Activated T-cell treated with anti-CD3 and anti-CD28 coated beads for 4 hours (primary cell): ENCODE measurements at regions not wholly inside any gene's neighbourhood (a gene's known extent, or its start where the extent isn't known, plus 50 kb on each side); places are given as distances from the start of the nearest gene placed in this dataset.
"Not testable (repeated sequence)": the region's sequence is repeated elsewhere in the genome, so short reads cannot be mapped to it uniquely, and the experiment has no call there.

ENCODE experiments used
- DNase-seq: peaks from one replicate; pipeline ENCODE4 v3.0.0-alpha.2; 2020

GRCh38 chr3:153385343-153385742 lies 223.3 kb downstream of the RAP2B start:
- DNase-seq, result no peak

DNA sequence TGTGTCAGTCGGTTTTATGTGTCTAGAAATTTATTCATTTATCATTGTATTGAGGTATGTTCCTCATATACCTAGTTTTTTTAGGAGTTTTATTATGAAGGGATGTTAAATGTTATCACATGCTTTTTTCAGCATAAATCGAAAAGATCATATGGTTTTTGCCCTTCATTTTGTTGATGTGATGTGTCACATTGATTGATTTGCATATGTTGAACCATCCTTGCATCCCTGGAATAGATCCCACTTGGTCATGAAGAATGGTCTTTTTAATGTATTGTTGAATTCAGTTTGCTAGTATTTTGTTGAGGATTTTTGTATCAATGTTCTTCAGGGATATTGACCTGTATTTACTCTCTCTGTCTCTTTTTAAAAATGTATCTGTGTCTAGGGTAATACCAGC lies 230.3 kb downstream of the RAP2B start:
- DNase-seq, result no peak

- no peak for DNase-seq
Observed at GRCh38 chr3:153394017-153394416, 232.0 kb downstream of the RAP2B start.

- no peak for DNase-seq
Observed at GRCh38 chr3:153396581-153396980, 234.6 kb downstream of the RAP2B start.

DNA sequence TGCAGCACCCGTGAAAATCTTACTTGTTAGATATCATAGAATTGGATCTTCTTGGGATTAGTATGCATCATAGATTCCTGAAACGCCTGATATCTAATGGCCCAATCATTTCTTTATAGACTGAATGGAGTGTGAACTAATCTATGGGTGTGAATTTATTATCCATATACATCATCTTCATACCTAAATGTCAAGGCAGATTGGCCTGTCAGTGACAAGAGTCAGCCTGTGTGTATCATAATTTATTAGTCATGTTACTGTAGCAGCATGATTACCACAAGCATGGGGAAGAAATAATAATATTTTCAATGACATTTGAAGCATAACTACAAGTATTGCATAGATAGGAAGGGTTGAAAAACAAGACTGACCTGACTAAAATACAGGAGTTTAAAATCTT lies 235.8 kb downstream of the RAP2B start:
- no peak for DNase-seq

- no peak for DNase-seq
Observed at GRCh38 chr3:153399636-153400035, 237.6 kb downstream of the RAP2B start.

DNA sequence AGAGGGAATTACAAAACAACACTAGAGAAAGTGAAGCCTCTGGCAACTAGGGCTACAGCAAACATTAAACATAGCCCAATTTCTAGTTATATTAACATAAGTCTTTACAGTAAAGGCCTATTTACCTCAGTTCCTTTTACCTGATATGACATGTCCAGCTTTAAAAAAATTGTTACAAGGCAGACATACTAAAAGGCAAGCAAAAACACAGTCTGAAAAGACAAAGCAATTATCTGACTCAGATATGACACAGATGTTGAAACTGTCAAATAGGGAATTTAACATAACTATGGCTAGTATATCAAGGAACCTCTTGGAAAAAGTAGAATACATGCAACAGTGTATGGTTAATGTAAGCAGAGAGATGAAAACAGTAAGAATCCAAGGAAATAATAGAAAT lies 238.6 kb downstream of the RAP2B start:
- no peak for DNase-seq

DNA sequence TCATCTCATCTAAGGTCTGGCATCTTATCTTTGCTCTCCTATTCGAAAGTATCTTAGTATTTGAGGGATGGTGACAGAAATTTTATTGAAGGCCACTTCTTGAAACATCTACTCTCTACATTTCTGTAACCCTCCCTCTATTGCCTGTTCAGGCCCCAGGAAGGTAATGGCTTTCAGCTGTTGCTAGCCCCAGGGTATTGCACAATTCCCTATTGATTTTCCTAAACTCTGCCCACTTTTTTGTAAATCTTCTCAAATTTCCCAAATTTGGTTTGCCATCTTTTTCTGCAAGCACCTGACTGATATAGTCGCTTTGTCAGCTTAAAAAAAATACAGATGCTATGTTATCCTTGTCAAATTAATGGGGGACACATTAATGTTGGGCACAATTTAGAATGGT lies 242.1 kb downstream of the RAP2B start:
- DNase-seq, result no peak

DNA sequence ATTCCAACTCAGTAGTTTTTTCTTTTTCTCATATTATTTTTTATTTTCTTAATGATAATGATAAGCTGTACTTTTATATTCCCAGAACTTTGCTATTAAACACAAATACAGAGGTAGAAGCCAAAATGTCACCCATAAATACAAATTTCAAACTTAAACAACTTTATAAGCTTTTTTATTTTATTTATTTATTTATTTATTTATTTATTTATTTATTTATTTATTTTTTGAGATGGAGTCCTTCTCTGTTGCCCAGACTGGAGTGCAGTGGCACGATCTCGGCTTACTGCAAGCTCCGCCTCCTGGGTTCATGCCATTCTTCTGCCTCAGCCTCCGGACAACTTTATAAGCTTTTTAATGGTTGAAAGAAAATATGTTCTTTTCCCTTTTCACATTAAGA lies 243.3 kb downstream of the RAP2B start:
- DNase-seq, result not testable (repeated sequence)

DNA sequence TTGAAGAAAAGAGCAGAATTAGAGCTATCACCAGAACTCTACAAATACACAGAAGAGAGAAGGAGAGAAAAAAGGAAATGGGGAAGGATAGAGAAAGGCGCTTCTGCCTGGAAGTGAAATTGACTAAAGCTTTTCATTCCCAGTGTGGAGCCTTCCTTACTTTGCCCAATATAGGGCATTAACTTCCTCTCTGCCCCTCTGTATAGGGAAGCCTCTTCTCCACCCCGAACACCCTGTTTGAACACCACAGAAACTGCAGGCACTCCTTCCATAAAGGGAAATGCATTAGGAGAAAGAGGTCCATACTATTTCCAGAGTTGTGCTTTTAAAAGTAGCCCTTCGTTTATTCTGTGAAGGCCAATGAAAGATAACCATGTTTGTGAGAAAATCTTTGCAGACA lies 248.5 kb downstream of the RAP2B start:
- no peak for DNase-seq

DNA sequence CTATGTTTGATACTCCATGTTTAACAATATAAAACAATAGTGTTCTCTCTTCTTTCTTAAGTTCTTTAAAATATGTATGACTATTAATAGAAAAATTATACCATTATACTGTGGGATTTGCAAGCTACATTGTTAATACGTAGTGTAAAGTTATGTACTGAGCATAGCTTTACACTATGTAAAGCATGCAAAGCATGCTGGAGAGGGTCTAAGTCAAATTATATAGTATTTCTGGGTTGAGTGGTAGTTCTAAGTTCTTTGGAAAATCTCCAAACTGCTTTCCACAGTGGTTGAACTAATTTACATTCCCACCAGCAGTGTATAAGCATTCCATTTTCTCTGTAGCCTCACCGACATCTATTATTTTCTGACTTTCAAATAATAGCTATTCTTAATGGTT lies 253.0 kb downstream of the RAP2B start:
- no peak for DNase-seq

GRCh38 chr3:153422314-153422713 lies 260.3 kb downstream of the RAP2B start:
- DNase-seq, result no peak

DNA sequence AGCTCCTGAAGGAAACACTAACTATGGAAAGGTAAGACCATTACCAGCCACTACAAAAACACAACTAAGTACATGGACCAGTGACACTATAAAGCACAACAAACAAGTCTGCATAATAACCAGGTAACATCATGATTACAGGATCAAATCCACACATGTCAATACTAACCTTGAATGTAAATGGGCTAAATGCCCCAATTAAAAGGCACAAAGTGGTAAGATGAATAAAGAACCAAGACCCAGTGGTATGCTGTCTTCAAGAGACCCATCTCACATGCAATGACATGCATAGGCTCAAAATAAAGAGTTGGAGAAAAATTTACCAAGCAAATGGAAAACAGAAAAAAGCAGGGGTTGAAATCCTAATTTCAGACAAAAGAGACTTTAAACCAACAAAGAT lies 261.8 kb downstream of the RAP2B start:
- DNase-seq, result not testable (repeated sequence)

DNA sequence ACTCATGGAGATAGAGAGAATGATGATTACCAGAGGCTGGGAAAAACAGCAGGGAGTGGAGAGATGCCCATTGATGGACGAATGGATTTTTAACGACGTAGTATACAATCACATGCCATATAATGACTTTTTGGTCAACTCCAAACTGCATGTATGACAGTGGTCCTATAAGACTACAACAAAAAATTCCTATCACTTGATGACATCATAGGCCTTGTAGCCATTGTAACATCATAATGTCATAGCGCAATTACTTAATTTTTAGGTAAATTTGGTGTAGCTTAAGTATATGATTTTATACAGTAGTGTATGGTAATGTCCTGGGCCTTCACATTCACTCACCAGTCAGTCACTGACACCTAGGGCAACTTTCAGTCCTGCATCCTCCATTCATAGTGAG lies 264.3 kb downstream of the RAP2B start:
- no peak for DNase-seq

GRCh38 chr3:153426803-153427202 lies 264.8 kb downstream of the RAP2B start:
- DNase-seq, result no peak

GRCh38 chr3:153429821-153430220 lies 267.8 kb downstream of the RAP2B start:
- no peak for DNase-seq

GRCh38 chr3:153431076-153431475 lies 269.1 kb downstream of the RAP2B start:
- no peak for DNase-seq

DNA sequence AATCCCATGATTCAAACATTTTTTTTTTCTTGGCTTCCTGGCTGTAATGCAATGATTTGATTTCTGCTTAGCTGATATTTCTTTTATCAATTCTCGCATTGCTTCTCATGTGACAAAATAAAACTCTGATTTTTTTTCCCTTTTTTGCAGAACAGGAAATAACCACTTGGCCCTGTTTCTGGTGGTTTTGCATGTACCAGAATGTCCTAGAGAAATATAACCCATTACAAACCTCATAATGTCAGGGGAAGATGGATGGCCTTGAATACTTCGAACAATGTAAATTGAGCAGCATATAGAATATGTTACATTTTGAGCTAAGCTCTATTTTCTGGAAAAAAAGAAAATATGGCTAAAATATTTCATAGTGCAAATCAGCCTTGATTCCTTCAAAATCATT lies 275.6 kb downstream of the RAP2B start:
- DNase-seq, result no peak

GRCh38 chr3:153438271-153438670 lies 276.2 kb downstream of the RAP2B start:
- DNase-seq, result no peak

GRCh38 chr3:153439780-153440179 lies 277.8 kb downstream of the RAP2B start:
- no peak for DNase-seq

DNA sequence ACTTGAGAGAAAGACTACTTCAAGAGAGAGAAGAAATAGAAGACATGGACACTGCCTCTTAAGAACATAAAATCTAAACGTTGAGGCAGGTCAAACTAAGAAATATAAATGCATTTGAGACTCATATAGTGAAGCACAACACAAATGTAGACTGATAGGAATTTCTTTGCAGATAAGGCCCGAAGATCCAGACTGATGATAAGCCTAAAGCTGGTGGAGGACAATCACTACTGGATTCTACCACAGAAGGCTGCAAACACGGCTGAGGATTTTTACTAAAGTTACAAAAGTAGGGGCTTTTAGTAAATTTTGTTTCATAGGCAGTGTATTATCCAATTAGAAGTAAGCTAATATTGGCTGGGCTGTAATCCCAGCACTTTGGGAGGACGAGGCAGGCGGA lies 278.3 kb downstream of the RAP2B start:
- DNase-seq, result no peak

DNA sequence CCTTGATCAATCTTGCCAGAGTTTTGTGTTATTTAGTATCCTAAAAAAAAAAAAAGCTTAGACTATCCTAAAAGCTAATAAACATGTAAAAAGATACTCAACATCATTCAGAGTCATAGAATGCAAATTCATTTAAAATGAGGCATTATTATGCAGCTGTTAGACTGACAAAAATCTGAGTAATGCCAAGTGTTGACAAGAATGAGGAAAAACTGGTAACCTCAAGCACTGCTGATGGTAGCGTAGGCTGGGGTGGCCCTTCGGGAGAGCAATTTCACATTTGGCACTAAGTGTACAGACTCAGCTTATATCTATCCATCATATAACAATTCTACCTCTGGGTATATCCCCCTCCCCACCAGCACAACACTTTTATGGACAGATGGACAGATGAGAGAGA lies 280.4 kb downstream of the RAP2B start:
- no peak for DNase-seq

GRCh38 chr3:153442799-153443487 lies 280.9 kb downstream of the RAP2B start:
- DNase-seq, result no peak

- no peak for DNase-seq
Observed at GRCh38 chr3:153443961-153444360, 281.9 kb downstream of the RAP2B start.

- DNase-seq, result no peak
Observed at GRCh38 chr3:153445817-153446216, 283.8 kb downstream of the RAP2B start.
